ENCODE measurements at regions not wholly inside any gene's neighbourhood (a gene's known extent, or its start where the extent isn't known, plus 50 kb on each side); places are given as distances from the start of the nearest gene placed in this dataset.

DNA sequence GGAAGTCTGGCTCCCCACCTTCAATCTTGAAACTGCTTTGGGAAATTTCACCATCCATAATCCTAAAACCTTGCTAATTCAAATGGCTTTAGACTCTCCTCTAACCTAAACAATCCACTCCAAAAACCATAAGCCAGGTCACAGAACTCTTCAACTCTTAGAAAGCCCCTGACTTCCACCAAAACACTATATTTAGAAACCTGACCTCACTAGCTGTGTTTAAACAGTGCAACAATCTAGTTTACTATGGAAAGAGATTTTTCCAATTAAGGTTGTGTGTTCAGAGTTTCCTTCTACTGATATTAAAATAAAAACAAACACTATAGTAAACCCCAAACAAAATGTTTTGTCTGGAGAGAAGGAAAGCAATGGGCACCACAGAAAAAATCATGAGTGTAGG is 308.1 kb downstream of the OSR1 start:
- no peak overlapping the region for H3K27ac ChIP-seq (ENCODE audit: control insufficient read depth, insufficient read depth, low read length)
- H3K9me1 ChIP-seq (ENCODE audit: control insufficient read depth, extremely low read depth, insufficient read depth, low read length): no peaks in the 10 kb centered on the region
- no peak overlapping the region for H3K4me3 ChIP-seq (ENCODE audit: control insufficient read depth in 2 of 3, extremely low read depth in 1 of 3, insufficient read depth in 2 of 3, low read depth in 1 of 3, low read length in 3 of 3)
- H3K36me3 ChIP-seq (ENCODE audit: control insufficient read depth in 2 of 2, extremely low read depth in 1 of 2, insufficient read depth in 2 of 2, low read length in 2 of 2): no peaks in the 10 kb centered on the region
- H3K4me2 ChIP-seq (ENCODE audit: control insufficient read depth, extremely low read depth, insufficient read depth, low read depth, low read length): no peak overlapping the region
- H3K27me3 ChIP-seq (ENCODE audit: control insufficient read depth, extremely low read depth, insufficient read depth, low read length): no peaks in the 10 kb centered on the region
- DNase-seq (ENCODE audit: low read depth, low spot score) (no peak), FAIRE-seq (no peak)
- TF ChIP-seq, protein P1, sequence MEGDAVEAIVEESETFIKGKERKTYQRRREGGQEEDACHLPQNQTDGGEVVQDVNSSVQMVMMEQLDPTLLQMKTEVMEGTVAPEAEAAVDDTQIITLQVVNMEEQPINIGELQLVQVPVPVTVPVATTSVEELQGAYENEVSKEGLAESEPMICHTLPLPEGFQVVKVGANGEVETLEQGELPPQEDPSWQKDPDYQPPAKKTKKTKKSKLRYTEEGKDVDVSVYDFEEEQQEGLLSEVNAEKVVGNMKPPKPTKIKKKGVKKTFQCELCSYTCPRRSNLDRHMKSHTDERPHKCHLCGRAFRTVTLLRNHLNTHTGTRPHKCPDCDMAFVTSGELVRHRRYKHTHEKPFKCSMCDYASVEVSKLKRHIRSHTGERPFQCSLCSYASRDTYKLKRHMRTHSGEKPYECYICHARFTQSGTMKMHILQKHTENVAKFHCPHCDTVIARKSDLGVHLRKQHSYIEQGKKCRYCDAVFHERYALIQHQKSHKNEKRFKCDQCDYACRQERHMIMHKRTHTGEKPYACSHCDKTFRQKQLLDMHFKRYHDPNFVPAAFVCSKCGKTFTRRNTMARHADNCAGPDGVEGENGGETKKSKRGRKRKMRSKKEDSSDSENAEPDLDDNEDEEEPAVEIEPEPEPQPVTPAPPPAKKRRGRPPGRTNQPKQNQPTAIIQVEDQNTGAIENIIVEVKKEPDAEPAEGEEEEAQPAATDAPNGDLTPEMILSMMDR (optimal IDR thresholded peaks at IDR 0.05 in 1 of 3, IDR thresholded peaks at IDR 0.05 in 1 of 3, conservative IDR thresholded peaks at IDR 0.05 in 1 of 3; ENCODE audit: extremely low read depth in 1 of 3, insufficient read depth in 2 of 3, low read length in 3 of 3): no peak
- no peak for TF ChIP-seq EZH2 (IDR thresholded peaks at IDR 0.05; ENCODE audit: low read length)
- H3K9ac ChIP-seq (ENCODE audit: control insufficient read depth, extremely low read depth, insufficient read depth, low read length): no peak overlapping the region
- dilution Hi-C loops (cut with MboI; ENCODE audit: extremely low pct_ligation_motif_present, low sequenced_read_pairs): no loop called here
- no peak overlapping the region for H2AFZ ChIP-seq (ENCODE audit: control insufficient read depth, low read length)
- no peaks in the 10 kb centered on the region for H3K4me1 ChIP-seq (ENCODE audit: control insufficient read depth, extremely low read depth, insufficient read depth, low read length)
- H3K79me2 ChIP-seq (ENCODE audit: control insufficient read depth, insufficient read depth, low read length): no peaks in the 10 kb centered on the region
- H3K9me3 ChIP-seq (ENCODE audit: control insufficient read depth, low read depth, low read length): no peaks in the 10 kb centered on the region
- no peaks in the 10 kb centered on the region for H4K20me1 ChIP-seq (ENCODE audit: control insufficient read depth, extremely low read depth, insufficient read depth, low read length)

DNA sequence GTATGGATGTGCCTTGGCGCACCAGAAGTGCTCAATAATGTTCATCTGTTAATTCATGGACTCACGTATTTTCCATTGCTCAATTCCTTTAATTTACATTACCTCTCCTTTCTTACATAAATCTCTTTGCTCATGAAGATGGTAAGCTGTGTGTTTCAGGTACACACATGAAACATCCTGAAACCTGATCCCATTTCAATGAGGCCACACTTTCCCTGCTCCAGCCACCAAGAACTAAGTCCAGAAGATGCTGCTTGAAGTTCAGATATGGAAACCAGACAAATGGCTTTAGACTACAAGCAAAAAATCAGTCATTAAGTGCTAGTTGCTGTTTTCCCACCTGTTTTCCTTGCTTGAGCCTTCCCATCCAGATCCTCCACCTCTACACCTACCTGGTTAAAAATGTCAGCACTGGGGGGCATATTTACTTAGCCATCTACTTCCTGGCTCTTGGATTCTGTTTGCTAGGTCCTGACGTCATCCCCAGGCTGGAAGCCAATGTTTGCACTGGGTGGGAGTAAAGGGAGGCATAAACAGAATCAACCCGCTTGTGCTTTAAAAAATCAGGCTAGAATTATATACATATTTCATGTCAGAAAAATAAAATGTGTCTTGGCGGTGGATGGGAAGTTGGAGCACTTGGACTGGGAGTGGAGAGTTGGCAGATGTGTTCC is 309.7 kb downstream of the OSR1 start:
- Histone ChIP-seq H3K9me3 (ENCODE audit: control insufficient read depth, low read depth, low read length) (no peaks in the 10 kb centered on the region), H3K27me3 (ENCODE audit: control insufficient read depth, extremely low read depth, insufficient read depth, low read length) (no peaks in the 10 kb centered on the region), H3K9ac (ENCODE audit: control insufficient read depth, extremely low read depth, insufficient read depth, low read length) (no peak overlapping the region), H3K4me2 (ENCODE audit: control insufficient read depth, extremely low read depth, insufficient read depth, low read depth, low read length) (no peak overlapping the region), H2AFZ (ENCODE audit: control insufficient read depth, low read length) (no peak overlapping the region), H3K79me2 (ENCODE audit: control insufficient read depth, insufficient read depth, low read length) (no peaks in the 10 kb centered on the region), H3K4me1 (ENCODE audit: control insufficient read depth, extremely low read depth, insufficient read depth, low read length) (no peaks in the 10 kb centered on the region), H3K9me1 (ENCODE audit: control insufficient read depth, extremely low read depth, insufficient read depth, low read length) (no peaks in the 10 kb centered on the region), H3K27ac (ENCODE audit: control insufficient read depth, insufficient read depth, low read length) (no peak overlapping the region), H4K20me1 (ENCODE audit: control insufficient read depth, extremely low read depth, insufficient read depth, low read length) (no peaks in the 10 kb centered on the region), H3K36me3 (ENCODE audit: control insufficient read depth in 2 of 2, extremely low read depth in 1 of 2, insufficient read depth in 2 of 2, low read length in 2 of 2) (no peaks in the 10 kb centered on the region), H3K4me3 (ENCODE audit: control insufficient read depth in 2 of 3, extremely low read depth in 1 of 3, insufficient read depth in 2 of 3, low read depth in 1 of 3, low read length in 3 of 3) (no peak overlapping the region)
- no peak for TF ChIP-seq EZH2 (IDR thresholded peaks at IDR 0.05; ENCODE audit: low read length)
- TF ChIP-seq, protein P1 (optimal IDR thresholded peaks at IDR 0.05 in 1 of 3, IDR thresholded peaks at IDR 0.05 in 1 of 3, conservative IDR thresholded peaks at IDR 0.05 in 1 of 3; ENCODE audit: extremely low read depth in 1 of 3, insufficient read depth in 2 of 3, low read length in 3 of 3): no peak
- dilution Hi-C loops (cut with MboI; ENCODE audit: extremely low pct_ligation_motif_present, low sequenced_read_pairs): no loop called here
- DNase-seq (ENCODE audit: low read depth, low spot score): no peak
- no peak for FAIRE-seq

Measured in keratinocyte (primary cell).